NCI-H146 (cell line): ENCODE measurements at regions not wholly inside any gene's neighbourhood (a gene's known extent, or its start where the extent isn't known, plus 50 kb on each side); places are given as distances from the start of the nearest gene placed in this dataset.
A peak's percentile ranks its signal among the peaks of the same experiment; 100 is the strongest.

ENCODE experiments used
- DNase-seq: peaks from one replicate; lab custom pipeline; 2025; lab: John Stamatoyannopoulos, UW

GRCh38 chr11:19403196-19403895, 162.6 kb upstream of the E2F8 start:
- no peak for DNase-seq

- no peak for DNase-seq
These were observed 159.6 kb upstream of the E2F8 start for GRCh38 chr11:19400296-19400695.

DNA sequence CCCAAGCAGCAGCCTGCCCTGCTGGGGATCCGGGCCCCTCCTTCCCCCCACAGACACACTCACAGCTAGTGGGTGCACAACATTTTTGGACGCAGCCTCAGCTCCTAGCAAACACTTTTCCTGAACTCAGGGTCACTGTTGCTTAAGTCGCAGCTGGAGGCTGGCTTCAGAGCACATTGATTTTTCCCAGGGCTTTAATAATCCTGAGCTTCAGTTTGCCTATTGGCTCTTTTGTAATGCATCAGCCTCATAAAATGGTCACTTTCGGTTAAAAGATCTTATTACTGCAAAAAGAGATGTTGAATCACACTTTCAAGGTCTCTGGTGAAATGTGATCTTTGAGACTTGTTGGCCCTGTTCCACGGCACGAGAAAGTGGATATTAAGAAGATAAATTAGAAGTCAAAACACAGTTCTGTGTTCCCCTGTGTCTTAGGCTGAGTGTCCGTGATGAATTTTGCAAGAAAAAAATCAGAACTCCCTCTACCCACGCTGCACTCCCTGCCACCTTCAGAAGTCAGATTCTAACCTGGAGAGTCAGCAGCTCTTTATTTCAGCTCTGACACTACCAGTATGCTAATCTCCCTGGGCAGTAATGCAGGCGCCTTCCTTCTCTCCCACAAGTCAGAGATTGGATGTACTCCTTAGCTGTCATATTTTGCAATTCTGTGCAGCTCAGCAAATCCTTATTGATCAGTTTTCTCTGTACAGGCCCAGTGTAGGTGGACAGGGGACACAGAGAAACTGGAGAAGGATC, 158.2 kb upstream of the E2F8 start:
- DNase-seq: no peak

GRCh38 chr11:19398273-19398672, 157.5 kb upstream of the E2F8 start:
- DNase-seq: no peak

GRCh38 chr11:19395050-19395449, 154.3 kb upstream of the E2F8 start:
- no peak for DNase-seq

DNA sequence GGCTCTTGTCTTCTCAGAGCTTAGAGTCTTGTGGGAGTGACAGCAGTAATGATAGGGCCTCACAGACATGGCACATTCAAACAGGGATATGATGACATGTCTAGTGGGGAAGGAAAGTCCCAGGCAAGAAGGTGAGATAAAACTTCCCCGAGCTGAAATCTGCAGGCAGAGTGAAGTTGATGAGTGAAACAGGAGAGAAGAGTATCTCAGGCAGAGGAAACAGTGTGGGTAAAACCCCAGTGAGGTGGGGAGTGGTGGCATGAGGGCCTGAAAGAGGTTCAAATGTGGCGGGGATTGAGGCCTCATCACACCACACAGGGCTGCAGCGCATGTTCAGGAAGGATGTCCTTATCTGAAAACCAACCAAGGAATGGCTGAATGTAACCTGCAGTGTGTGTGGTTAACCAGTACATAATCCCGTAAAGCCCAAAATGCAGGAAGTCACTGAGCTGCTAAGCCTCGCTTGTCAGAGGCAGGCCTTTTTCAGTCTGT, 153.8 kb upstream of the E2F8 start:
- no peak for DNase-seq

DNA sequence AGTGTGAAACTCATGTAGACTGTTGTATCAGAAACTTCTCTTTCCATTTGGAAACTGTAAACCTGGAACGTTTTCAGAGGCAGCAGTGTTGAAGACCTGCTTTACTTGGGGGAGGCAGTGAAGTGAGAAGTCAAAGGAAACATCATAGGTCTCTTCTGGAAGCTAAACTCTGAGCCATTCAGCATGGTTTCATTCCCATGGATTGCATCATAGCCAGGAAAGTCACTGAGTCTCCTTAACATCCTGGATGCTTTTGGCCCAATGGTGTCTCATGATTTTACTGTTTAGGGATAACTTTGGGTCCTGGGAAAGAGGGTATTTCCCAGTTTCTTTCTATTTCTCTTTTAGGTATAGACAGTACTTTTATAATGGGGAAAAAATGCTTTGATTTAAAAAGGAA, 153.2 kb upstream of the E2F8 start:
- DNase-seq: no peak

- DNase-seq: no peak
These were observed 152.2 kb upstream of the E2F8 start for GRCh38 chr11:19392847-19393518.

DNA sequence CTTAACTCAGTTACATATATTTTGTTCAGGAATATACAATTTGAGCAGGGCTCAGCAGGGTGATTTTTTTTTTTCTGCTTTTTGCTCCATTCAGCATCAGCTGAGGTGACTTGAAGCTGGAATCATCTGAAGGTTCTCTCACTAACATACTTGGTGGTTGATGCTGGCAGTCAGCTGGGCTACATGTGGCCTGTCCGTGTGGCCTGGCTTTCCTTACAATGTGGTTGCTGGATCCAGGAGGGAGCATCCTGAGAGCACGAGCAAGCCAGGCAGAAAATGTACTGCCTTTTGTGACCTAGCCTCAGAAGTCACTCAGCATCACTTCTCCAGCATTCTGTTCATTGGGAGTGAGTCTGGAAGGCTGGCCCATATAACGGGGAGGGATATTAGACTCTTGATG, 151.6 kb upstream of the E2F8 start:
- no peak for DNase-seq

- DNase-seq: no peak
These were observed 150.9 kb upstream of the E2F8 start for GRCh38 chr11:19391652-19392051.

- DNase-seq: no peak
These were observed 150.3 kb upstream of the E2F8 start for GRCh38 chr11:19391026-19391425.

- no peak for DNase-seq
These were observed 149.1 kb upstream of the E2F8 start for GRCh38 chr11:19389787-19390303.

DNA sequence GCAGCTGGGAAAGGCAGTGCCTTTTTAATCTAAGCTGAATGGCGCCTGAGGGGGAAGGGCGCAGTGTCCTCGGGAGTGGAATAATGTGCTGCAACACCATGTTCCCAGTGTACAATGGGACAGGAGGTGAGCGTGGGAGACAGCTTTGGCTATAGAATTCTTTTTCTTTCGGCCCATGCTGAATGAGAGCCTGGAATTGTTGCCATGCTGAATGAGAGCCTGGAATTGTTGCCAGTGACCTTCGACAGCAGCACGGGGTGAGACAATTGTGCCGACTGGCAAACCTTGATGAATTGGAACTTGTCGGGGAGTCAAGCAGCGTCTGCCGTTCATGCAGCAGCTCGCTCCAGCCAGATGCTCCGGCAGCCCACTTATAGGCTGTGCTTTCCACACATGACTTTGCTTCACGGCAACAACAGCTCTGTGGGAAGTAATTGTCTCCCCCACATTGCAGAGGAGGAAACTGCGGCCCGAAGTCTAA, 141.4 kb upstream of the E2F8 start:
- no peak for DNase-seq

DNA sequence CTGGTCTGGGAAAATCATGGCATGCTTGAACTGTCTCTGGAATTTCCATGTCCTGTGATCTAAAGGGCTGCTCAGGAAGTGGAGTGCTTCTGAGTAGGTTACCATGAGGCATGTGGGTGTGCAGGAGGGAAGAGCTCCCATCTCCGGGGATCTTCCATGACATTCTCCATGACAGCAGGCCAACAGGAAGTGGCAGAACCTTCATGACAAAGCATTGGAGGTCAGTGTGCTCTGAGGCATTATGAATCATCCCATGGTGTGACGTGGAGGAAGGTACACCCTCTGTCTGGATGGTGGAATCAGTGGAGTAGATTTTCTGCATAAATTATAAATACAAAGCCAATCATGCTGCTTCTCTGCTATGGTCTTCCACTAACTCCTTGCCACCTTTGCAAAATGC, 139.6 kb upstream of the E2F8 start:
- no peak for DNase-seq

GRCh38 chr11:19379465-19379864, 138.7 kb upstream of the E2F8 start:
- no peak for DNase-seq

DNA sequence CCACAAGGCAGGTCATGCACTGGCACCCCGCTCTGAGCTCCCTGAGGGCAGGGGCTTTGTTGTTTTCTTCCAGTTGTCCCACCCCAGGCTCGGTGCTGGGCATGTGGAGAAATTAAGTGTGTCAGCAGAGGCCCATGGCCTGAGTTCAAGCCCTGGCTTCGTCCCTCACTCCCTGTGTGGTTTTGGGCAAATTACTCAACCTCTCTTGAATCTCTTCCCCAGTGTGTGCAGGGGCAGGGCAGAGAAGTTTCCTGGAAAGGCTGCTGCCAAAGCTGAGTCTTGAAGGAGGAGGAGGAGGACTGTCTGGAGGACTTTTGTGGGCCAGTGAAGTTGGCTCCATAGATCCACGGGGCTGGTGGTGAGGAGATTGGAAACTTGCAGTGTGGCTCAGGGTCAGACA, 138.1 kb upstream of the E2F8 start:
- DNase-seq: no peak

DNA sequence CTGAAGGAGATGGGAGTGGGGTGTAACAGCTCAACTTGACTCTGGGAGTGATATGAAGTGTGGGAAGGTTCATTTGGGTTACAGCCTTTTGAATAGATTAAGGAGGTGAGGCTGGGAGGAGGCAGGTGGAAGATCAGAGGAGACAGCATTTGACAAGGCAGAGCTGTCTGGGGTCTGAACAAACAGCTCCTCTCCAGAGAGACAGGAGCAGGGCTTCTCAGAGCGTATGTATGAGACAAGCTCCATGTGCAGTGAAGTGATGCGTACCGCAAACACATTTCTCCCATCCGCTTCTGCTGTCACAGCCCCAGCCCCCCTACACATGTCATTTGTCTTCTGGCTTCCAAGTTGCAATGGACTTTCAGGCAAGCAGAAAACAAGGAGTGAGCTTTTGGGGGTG, 137.1 kb upstream of the E2F8 start:
- no peak for DNase-seq

GRCh38 chr11:19375440-19375839, 134.7 kb upstream of the E2F8 start:
- DNase-seq: no peak

- DNase-seq: no peak
These were observed 133.4 kb upstream of the E2F8 start for GRCh38 chr11:19374151-19374569.

DNA sequence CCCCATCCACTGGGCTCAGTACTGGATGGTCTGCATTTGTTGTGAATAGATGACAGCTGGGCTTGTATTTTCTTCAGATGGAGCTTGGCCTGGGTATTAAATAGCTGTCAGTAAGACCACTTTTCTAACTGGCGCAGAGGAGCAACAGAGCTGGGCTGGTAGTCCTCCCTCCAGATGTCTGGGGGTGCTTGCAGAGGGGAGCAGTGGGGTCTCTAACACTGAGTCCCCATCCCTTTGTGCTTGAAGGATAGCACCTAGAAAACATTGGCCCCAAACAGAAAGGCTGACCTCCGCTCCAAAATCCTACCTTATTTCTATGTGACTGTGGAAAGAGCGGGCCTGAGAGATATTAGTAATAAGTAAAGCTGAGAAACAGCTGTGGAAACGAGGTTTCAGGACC, 131.6 kb upstream of the E2F8 start:
- DNase-seq: no peak

GRCh38 chr11:19370100-19370861, 129.5 kb upstream of the E2F8 start:
- DNase-seq: peak; percentile 8
